OCI-LY1 (cell line): ENCODE measurements at regions not wholly inside any gene's neighbourhood (a gene's known extent, or its start where the extent isn't known, plus 50 kb on each side); places are given as distances from the start of the nearest gene placed in this dataset.

Experiments used
- CTCF ChIP-seq: fragments of 200-600 bp; sonication (generic), shearing (Covaris generic); IDR thresholded peaks from 2 replicates; pipeline ENCODE4 v1.5.1; 2017; ENCODE audit warnings: mild to moderate bottlenecking, antibody characterized with exemption, low read length, moderate library complexity, mixed read lengths
- EZH2 ChIP-seq: fragments of 200-600 bp; sonication (generic), shearing (Covaris generic); IDR thresholded peaks from 2 replicates; pipeline ENCODE4 v1.8.0; 2017; ENCODE audit warnings: borderline replicate concordance, mixed run types, mild to moderate bottlenecking, antibody characterized with exemption, low read length, moderate library complexity, mixed read lengths

- TF ChIP-seq CTCF (no peak), EZH2 (no peak)
Observed at GRCh38 chr4:64821219-64821976, 412.1 kb upstream of the TECRL start.
